CD4-positive, alpha-beta T cell treated with Interleukin-6 for 4 hours (primary cell): ENCODE measurements at regions not wholly inside any gene's neighbourhood (a gene's known extent, or its start where the extent isn't known, plus 50 kb on each side); places are given as distances from the start of the nearest gene placed in this dataset.
"Not testable (repeated sequence)": the region's sequence is repeated elsewhere in the genome, so short reads cannot be mapped to it uniquely, and the experiment has no call there.

ENCODE experiments used
- DNase-seq: peaks from one replicate; pipeline ENCODE4 v3.0.0-alpha.2; 2020; ENCODE audit warnings: mixed read lengths

DNA sequence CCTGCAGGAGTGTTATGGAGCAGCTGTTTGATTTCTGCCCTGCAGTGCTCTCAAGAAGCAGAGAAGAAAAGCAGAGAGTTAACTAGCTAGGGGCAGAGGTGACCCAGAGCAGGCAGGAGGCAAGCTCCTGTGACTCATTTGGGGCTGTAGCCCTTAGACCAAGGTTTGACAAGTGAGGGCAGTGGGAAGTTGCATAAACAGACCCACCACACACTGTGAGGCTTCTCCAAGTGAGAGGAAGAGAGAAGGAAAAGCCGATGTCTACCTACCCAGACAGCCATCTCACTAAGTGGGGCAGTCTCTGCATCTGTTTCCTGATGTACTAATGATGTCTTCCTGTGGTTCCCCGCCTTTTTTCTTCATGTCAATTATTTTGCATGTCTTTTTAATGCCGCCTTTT lies 159.9 kb upstream of the NR5A2 start:
- no peak for DNase-seq

DNA sequence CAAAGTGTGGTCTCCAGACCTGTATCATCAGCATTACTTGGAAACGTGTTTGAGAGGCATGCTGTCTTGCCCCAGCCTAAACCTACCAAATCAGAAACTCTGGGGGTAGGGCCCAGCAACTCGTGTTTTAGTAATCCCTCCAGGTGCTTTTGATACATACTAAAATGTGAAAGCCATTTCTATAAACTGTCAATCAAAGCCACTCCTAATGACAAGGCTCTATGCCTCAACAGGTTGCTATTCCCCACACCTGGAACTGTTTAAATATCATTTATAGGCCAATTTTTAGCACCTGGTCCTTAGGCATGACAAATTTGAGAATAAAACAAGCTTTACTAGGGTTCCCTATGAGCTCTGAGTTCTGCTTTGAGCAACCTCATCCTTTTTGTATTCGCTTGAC lies 158.7 kb upstream of the NR5A2 start:
- no peak for DNase-seq

DNA sequence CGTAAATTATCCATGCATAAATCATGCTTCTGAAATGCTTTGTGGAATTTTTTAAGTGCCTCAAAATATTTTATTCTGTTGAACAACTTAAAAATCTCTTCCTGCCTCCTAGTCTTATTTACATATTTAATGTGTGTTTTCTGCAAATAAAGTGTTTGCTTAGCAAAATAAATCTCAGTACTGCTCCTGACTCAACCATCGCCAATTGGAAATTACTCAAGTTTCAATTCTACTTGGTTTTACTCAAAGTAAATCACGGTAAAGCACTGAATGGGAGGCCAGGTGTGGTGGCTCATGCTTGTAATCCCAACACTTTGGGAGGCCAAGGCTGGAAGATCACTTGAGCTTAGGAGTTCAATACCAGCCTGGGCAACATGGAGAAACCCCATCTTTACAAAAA lies 152.2 kb upstream of the NR5A2 start:
- DNase-seq: no peak

DNA sequence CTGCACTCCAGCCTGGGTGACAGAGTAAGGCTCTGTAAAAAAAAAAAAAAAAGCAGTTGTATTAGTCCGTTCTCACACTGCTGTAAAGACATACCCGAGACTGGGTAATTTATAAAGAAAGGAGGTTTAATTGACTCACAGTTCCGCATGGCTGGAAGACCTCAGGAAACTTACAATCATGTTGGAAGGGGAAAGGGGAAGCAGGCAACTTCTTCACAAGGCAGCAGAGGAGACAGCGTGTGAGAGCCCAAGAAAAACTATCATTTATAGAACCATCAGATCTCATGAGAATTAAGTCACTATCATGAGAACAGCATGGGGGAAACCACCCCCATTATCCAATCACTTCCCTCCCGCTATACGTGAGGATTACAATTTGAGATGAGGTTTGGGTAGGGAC lies 151.7 kb upstream of the NR5A2 start:
- no peak for DNase-seq

DNA sequence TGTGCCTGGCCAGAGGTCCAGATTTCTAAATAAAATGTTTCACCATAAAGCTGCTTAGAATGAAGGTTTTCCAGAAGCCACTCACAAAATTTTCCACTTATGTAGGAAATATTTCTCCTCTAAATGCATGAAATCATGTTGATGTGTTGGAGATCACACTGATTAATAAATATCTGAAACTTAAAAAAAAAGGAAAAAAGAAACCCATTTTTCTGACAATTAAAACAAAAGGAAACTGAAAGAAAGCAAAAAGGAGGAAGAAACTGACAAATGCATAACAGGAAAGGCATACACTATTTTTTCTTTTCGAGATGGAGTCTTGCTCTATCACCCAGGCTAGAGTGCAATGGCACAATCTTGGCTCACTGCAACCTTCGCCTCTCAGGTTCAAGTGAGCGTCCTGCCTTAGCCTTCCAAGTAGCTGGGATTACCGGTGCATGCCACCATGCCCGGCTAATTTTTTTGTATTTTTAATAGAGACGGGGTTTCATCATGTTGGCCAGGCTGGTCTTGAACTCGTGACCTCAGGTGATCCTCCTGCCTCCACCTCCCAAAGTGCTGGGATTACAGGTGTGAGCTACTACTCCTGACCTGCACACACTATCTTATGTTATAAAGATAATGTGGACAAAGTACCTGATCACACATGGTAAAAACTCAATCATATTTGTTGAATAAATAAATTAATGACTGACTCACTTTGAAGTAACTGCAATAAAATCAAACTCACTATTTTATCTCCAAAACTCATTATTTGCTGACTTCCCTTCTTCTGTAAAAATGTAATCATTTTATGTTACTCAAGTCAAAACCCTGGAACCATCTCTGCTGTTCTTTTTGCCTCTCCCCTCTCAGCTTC lies 149.8 kb upstream of the NR5A2 start:
- no peak for DNase-seq

DNA sequence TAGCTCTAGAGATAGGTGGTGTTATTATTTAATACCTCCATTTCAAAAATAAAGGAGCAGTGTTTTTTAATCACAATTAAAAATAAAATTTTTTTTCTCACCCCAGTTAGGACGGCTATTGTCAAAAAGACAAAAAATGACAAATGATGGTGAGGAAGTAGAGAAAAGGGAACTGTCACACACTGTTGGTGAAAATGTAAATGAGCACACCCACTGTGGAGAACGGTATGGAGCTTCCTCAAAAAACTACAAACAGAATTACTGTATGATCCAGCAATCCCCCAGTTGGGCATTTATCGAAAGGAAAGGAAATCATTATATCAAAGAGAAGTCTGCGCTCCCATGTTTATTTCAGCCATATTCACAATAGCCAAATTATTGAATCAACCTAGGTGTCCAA lies 148.7 kb upstream of the NR5A2 start:
- DNase-seq: no peak

DNA sequence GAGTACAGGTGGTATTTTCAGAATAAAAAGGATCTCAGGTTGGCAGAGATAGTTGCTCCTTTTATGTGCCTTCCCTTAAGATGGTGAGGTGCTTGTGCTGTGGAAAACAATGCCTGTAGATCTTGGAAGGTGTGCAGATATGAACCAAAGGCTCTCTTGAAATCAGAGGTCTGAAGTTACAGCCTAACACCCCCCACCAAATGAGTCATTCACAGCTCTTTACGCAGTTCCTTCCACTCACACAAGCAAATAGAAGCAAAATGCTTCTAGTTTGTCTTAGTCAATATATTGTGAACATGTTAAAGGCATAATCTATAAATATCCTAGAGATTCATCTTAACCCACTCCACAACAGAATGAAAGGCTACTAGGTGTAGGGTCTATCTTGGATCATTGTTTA lies 128.9 kb upstream of the NR5A2 start:
- DNase-seq: no peak

DNA sequence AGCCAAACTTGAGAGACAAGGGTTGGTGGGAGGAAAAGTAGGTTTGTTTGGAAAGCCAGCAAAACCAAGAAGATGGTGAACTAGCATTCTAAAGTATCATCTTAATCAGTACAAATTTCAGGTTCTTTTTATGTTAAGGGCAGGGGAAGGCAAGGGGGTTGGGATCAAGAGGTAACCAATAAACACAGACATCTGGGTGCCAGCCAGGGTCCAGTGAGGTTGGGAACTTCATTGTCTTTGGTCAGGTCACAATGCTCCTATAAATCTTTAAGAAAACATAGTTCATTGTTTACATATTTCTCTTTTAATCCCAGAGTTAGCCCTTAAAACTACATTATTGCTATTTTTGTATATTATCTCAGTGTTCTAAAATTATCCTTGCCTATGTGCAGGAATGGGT lies 126.2 kb upstream of the NR5A2 start:
- DNase-seq: no peak

DNA sequence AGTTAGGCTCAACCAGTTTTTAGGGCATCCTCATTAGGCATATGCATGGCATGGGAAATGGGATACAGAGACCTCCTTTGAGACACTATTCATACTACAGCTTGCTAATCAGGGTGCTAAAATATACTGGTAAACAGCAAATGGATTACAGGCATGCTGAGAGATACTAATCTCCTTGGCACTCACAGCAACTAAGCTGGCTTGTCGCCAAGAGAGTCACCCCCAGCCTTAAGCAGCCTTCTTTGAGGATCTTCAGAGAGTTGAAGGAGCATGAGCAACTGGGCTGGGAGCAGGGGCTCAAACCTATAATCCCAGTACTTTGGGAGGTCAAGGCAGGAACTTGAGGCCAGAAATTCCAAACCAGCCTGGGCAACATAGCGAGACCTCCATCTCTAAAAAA lies 120.1 kb upstream of the NR5A2 start:
- DNase-seq: no peak

DNA sequence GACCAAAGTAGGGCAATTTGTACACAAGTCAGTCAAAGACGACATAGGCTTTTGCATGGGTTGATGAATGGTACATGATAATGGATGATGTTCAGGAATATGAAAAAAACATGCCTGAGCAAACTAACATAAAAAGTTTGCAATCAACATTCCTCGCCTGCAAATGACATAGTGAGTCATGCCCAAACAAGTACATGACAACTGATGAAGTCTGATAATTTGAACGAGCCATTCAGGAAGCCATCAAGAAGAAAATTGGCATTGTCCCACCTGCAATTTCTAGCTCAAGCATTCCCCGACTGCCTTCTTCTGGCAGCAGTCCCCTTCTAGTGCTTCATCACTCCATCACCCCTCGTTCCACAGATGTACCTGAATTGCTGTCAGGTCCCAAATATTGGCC lies 118.4 kb upstream of the NR5A2 start:
- no peak for DNase-seq

DNA sequence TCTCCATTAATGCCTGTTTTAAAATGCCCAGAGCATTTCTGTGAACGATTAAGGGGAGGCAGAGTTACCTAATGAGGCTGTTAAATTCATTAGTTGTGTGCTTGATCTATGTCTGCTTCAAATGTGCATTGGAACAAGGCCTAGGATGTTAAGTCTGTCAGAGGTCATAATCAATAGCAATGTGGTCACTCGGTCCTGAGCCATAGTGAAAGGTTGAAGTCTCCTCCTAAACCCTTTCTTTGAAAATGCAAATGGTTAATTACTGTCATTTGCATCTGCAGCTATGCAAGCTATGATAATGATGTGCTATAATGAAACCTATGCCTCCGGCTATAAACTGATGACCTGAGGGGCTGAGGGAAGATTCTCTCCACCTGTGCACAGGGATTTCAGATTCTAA lies 114.2 kb upstream of the NR5A2 start:
- DNase-seq: no peak

DNA sequence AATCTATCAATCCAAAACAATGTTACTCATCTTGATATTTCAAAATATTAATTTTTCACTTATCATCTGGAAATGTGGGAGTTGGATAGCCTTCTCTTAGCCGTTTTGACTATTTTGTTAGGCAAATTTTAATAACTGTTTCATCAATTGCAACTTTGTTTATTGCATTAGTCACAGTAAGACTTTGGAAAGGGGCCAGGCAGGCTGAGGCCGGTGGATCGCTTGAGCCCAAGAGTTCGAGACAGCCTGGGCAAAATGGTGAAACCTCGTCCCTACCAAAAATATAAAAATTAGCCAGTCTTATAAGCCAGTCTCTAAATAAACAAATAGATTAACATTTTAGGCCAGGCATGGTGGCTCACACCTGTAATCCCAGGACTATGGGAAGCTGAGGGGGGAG lies 113.0 kb upstream of the NR5A2 start:
- no peak for DNase-seq

DNA sequence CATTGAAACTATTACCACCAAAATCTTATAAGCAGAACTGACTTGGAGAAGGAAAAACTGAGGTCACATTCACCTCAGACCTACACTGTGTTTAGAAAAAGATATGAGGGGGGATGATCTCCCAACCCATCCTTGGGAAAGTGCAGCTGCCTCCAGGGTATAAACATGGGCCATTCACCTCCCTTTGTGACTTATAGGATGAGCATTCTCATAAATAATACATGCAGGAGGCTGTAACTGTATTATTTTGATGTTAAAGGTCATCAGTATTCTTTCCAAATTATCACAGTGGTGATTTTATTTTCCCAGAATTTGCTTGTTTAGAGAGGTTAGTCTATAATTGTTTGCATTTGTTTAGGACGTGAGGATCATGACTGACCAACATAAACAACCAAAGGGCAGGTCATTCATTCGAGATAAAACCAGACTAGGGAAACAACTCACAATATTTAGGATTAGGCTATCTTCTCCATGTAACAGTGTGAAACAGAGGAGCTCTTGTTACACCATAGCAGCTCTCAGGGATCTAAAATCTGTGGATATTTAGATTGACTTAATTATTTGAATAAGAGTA lies 109.2 kb upstream of the NR5A2 start:
- no peak for DNase-seq

DNA sequence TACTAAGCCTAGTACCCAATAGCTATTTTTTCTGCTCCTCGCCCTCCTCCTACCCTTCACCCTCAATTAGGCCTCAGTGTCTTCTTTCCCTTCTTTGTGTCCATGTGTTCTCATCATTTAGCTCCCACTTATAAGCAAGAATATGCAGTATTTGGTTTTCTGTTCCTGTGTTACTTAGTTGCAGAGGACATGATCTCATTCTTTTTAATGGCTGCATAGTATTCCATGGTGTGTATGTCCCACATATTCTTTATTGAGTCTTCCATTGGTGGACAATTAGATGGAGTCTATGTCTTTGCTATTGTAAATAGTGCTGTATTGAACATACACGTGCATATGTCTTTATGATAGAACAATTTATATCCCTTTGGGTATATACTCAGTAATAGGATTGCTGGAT lies 106.9 kb upstream of the NR5A2 start:
- DNase-seq: no peak

DNA sequence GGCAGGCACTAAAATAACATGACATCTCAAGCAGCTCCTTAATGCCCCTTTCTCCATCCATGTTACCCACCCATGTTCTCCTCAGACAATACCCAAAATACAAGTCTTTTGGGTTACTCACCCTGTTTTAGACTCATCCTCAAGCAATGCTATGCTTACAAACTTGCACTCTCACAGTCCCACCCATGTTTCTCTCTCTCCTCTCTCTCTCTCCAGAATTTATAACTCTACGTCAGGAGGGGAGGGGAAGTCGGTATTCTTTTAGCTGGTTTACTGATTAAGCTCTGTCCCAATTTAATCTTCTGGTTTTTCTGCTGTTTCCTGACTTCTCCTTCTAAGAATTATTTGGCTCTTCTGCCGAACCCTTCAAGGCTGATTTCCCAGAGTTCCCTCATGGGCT lies 98.0 kb upstream of the NR5A2 start:
- no peak for DNase-seq

DNA sequence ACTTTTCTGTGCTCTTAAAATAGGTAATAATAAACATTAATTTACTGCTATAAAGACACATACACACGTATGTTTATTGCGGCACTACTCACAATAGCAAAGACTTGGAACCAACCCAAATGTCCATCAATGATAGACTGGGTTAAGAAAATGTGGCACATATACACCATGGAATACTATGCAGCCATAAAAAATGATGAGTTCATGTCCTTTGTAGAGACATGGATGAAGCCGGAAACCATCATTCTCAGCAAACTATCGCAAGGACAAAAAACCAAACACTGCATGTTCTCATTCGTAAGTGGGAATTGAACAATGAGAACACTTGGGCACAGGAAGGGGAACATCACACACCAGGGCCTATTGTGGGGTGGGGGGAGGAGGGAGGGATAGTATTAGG lies 97.4 kb upstream of the NR5A2 start:
- not testable (repeated sequence) for DNase-seq

DNA sequence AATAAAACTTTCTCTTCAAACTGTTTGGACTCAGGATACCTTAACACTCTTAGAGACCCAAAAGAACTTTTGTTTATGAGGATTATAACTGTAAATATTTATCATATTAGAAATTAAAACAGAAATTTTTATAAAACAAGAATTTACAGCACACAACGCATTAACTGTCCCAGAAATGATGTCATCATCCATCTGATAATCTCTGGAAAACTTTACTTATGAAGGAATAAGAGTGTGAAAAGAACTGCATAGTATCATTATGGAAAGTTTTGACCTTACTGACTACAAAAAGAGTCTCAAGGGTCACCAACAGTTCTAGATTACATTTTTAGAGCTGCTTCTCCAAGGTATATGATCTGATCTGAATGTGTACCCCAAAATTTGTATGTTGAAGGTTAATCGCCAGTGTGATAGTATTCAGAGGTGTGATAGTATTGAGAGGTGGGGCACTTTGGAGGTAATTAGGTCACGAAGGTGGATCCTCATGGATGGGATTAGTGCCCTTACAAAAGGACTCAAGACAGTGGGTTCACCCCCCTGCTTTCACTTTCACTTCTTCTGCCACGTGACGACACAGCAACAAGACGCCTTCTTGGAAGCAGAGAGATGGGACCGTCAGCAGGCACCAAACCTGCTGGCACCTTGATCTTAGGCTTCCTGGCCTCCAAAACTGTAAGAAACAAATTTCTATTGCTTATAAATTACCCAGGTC lies 95.7 kb upstream of the NR5A2 start:
- peak; percentile 16 for DNase-seq

DNA sequence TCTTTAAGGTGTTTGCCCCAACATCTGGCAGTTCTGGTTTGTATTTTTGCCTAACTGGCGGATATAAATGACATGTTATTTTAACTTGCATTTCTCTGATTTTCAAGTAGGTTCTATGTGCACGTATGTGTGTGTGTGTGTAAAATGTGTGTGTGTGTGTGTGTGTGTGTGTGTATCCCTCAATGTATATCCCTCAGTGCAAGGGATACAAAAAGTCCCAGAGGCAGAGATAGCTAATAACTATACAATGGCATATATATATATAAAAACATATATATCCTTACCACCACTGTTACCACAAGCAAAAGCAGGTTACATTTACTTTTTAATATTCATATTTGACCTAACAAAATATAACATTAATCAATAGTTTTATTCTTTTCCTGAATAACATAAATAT lies 95.0 kb upstream of the NR5A2 start:
- no peak for DNase-seq

DNA sequence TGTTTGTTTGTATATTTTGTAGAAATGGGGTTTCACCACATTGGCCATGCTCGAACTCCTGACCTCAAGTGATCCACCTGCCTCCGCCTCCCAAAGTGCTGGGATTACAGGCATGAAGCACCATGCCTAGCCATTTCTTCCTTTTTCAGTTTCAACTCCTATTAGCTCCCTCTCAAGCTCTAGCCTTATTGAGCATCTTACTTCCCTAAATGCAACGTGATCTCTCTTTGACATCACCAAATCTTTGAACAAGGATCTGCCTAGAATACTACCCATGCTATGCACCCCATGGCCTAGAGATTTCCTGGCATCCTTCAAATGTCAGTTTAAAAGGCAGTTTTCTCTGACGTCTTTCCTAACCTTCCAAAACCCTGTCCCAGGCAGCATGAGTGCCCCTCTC lies 91.1 kb upstream of the NR5A2 start:
- DNase-seq: no peak

DNA sequence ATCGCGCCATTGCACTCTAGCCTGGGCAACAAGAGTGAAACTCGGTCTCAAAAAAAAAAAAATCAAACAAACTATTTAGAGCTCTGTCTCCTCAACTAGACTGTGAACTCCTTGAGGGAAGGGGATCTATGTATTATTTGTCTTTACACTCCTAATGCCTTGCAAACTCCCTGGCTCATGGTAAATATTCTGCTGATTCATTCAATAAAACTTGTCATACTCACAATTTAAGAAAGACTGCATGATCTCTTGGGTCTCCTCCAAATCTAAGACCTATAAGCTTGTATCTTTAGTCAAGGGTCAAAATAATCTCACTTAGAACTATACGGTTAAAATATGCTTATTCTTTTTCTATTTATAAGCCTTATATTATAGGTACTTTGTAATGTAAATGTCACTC lies 90.3 kb upstream of the NR5A2 start:
- no peak for DNase-seq

DNA sequence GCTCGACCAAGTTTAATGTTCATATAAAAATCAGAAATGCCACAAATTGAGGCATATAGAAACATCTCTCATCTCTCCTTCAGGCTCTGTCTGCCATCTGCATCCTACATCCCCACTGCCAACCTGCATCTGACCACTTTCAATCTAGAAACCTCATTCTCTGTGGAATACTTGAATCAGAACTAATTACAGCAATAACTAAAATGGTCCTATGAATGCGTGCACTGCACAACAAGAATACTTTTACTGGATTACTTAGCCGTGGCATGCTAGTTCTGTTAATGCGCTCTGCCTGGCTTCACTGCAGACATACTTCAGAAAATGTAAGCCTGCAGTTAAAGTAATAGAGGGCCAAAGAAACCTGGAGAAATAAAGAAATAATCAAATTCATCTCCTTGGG lies 89.8 kb upstream of the NR5A2 start:
- DNase-seq: no peak

DNA sequence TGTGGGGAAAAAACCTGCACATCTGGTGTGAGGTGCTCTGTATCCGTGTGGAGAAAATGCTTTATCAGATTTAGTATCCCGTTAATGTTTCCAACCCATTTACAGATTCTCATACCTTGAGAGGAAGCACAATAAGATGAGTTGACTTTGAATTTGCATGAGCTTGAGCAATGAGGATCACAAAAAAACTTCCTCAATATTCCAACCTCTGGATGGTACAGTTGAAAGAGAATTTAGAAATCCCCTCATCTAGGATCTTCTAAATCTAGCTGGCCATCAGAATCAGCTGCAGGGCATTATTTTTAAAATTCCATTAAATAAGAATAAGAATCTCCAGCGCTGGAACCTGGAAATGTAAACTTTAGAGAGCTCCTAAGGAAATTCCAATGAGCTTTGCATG lies 82.5 kb upstream of the NR5A2 start:
- no peak for DNase-seq

DNA sequence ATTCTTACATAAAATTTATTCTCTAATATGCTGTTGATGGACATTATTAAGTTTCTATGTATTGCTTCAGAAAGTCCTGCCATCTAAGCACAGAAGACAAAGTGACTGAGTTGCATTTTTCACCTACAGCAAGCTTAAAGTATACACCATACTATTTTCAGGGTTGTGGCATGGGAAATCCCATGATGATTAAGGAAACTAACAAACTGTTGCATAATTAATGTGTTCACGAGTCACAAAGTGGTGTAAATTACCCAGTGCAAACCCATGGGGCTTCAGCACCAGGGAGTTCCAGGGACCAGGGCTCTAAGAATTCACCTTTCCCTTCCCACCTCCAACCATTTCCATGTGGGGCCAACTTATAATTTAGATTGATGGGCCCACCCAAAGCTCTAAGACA lies 81.9 kb upstream of the NR5A2 start:
- no peak for DNase-seq
